NCI-H1417 treated with DMSO at 0.1 percent for 48 hours (cell line): ENCODE measurements at regions not wholly inside any gene's neighbourhood (a gene's known extent, or its start where the extent isn't known, plus 50 kb on each side); places are given as distances from the start of the nearest gene placed in this dataset.
"Not testable (repeated sequence)": the region's sequence is repeated elsewhere in the genome, so short reads cannot be mapped to it uniquely, and the experiment has no call there.

Experiments used
- DNase-seq: peaks from one replicate; lab custom pipeline; 2025; lab: John Stamatoyannopoulos, UW

- no peak for DNase-seq
These were observed 276.3 kb downstream of the RND3 start for GRCh38 chr2:150211164-150211631.

GRCh38 chr2:150209746-150210145, 277.7 kb downstream of the RND3 start:
- DNase-seq = no peak

GRCh38 chr2:150208689-150209088, 278.8 kb downstream of the RND3 start:
- no peak for DNase-seq

- DNase-seq = peak; percentile 72
These were observed 279.5 kb downstream of the RND3 start for GRCh38 chr2:150207979-150208378.

GRCh38 chr2:150204451-150204850, 283.0 kb downstream of the RND3 start:
- no peak for DNase-seq

GRCh38 chr2:150194816-150195215, 292.7 kb downstream of the RND3 start:
- not testable (repeated sequence) for DNase-seq

- no peak for DNase-seq
These were observed 294.8 kb downstream of the RND3 start for GRCh38 chr2:150192701-150193100.

- no peak for DNase-seq
These were observed 296.1 kb downstream of the RND3 start for GRCh38 chr2:150191349-150191748.

- DNase-seq = no peak
These were observed 296.9 kb downstream of the RND3 start for GRCh38 chr2:150190546-150190945.

GRCh38 chr2:150188800-150189199, 298.7 kb downstream of the RND3 start:
- no peak for DNase-seq

- DNase-seq = no peak
These were observed 299.3 kb downstream of the RND3 start for GRCh38 chr2:150188177-150188576.

GRCh38 chr2:150182566-150183235, 304.8 kb downstream of the RND3 start:
- DNase-seq = no peak

- DNase-seq = no peak
These were observed 308.9 kb downstream of the RND3 start for GRCh38 chr2:150178591-150178990.

GRCh38 chr2:150174971-150175421, 312.5 kb downstream of the RND3 start:
- DNase-seq = no peak

GRCh38 chr2:150174056-150174805, 313.2 kb downstream of the RND3 start:
- no peak for DNase-seq

GRCh38 chr2:150171065-150171548, 316.4 kb downstream of the RND3 start:
- no peak for DNase-seq

GRCh38 chr2:150169237-150169629, 318.2 kb downstream of the RND3 start:
- no peak for DNase-seq

GRCh38 chr2:150168595-150169236, 318.8 kb downstream of the RND3 start:
- DNase-seq = no peak

- no peak for DNase-seq
These were observed 319.8 kb downstream of the RND3 start for GRCh38 chr2:150167711-150168110.

- DNase-seq = no peak
These were observed 321.0 kb downstream of the RND3 start for GRCh38 chr2:150166313-150167051.

- no peak for DNase-seq
These were observed 321.5 kb downstream of the RND3 start for GRCh38 chr2:150165988-150166312.

- no peak for DNase-seq
These were observed 322.0 kb downstream of the RND3 start for GRCh38 chr2:150165442-150165841.
